GM20000 (cell line): ENCODE measurements at regions not wholly inside any gene's neighbourhood (a gene's known extent, or its start where the extent isn't known, plus 50 kb on each side); places are given as distances from the start of the nearest gene placed in this dataset.

ENCODE experiments used
- DNase-seq: peaks from one replicate; pipeline ENCODE4 v3.0.0; 2012; ENCODE audit warnings: low spot score
- TF ChIP-seq, protein P1 (sequence below): IDR thresholded peaks from 2 replicates; pipeline ENCODE4 v1.5.1; 2012; ENCODE audit warnings: mild to moderate bottlenecking, control low read depth; ENCODE audit errors: extremely low read depth, missing control alignments

DNA sequence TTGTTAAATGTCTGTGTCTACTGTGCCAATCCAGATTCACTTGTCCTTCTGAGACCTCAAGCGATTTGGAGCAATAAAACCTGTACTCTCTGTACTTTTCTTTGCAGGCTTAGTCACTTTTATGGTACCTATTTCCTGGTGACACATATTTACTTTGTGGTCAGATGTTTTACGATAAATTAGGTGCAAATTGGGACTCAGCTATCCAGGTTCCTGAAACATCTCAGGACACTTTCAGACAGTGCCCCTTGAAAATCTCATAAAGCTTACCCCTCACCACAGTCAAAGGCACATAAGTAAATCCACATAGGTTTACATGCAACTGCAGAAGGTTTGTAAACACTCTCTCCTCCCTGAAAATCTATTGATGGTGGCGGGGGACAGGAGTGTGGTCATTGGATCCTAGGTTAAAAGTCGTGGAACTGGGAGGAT is 438.8 kb downstream of the EFNB2 start:
- no peak for DNase-seq
- TF ChIP-seq, protein P1, sequence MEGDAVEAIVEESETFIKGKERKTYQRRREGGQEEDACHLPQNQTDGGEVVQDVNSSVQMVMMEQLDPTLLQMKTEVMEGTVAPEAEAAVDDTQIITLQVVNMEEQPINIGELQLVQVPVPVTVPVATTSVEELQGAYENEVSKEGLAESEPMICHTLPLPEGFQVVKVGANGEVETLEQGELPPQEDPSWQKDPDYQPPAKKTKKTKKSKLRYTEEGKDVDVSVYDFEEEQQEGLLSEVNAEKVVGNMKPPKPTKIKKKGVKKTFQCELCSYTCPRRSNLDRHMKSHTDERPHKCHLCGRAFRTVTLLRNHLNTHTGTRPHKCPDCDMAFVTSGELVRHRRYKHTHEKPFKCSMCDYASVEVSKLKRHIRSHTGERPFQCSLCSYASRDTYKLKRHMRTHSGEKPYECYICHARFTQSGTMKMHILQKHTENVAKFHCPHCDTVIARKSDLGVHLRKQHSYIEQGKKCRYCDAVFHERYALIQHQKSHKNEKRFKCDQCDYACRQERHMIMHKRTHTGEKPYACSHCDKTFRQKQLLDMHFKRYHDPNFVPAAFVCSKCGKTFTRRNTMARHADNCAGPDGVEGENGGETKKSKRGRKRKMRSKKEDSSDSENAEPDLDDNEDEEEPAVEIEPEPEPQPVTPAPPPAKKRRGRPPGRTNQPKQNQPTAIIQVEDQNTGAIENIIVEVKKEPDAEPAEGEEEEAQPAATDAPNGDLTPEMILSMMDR: no peak

DNA sequence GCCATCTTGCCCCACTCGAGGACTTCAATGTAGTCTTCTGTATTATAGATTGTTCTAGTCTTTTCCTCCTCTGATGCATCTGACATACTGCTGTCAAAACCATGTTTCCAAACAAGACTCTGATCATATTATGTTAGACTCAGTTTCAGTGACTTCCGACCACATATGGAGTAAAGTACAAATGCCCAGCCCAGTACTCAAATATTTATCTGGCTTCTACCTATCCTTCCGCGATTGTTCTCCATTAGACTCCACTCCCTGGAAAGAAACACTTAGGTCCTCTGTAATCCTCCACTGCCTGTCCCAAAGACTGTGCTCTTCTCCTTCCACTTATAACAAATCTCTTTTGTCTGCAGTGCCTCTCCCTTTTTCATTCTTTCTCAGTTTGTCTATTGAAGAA is 439.5 kb downstream of the EFNB2 start:
- TF ChIP-seq, protein P1: no peak
- no peak for DNase-seq

DNA sequence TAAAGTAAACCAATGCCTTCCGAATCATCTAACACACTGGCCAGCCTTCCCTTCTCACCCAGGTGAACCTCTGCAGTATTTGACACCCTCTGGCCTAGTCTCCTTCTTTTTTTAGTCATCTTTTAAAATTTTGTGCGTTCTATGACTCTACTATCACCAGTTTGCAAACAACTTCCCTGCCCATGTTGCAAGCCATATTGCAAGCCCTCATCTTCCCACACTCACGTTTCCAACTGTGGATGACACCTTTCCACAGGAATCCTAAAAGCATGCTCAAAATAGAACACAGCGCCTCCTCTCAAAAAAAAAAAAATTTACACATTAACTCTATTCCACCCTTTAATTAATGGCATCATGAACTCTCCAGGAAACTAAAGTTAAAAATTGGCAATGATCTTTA is 440.1 kb downstream of the EFNB2 start:
- DNase-seq: no peak
- TF ChIP-seq, protein P1: no peak

DNA sequence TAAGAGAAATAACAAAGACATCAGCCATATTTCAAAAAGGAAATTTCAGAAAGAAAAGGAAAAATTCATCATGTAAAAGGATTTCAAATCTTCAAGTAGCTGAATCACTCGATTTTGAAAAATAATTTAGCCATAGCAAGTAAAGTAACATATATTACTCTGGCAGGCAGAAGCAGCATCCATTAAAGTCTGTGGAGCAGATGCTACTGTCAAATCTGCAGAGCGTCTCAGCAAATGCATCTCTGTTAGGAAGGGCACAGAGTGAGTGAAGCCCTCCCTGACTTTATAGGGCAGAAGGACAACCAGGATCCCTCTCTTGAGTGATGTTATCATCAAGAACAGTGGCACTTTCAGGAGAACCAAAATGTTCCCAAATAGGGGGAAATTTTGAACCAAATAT is 445.5 kb downstream of the EFNB2 start:
- TF ChIP-seq, protein P1: no peak

DNA sequence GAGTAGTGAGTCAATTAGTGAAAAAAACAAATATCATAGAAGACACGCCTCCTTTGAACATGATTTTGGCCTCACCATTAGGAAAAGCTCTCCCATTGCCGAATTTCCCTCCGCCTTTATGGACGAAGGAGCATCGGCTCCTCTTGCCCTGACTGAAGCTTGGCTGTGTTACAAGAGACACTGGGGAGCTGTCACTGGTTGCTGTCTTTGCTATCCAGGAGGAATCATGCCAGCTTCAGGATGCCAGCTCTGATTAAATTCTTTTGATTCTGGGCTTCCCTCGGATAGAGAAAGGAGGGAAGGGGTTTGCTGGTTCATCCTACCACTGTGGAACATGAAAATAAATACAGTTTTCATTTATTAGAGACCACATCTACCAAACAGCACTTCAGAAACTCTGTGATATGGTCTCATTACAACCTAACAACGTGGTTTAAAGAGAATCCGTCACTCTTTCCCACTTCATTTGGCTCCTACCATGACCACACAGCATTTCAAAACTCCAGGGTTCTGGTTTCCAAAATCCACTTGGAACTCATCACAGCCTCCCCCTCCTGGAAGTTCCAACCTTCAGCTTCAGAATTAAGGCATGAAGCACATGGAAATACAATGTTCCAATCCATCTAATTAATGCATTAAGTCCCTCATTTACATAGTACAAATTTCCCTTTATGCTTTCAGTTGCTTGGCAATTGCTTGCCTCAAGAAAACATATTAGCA is 446.0 kb downstream of the EFNB2 start:
- no peak for DNase-seq

More for the DNA sequence above, 445.5 kb downstream of the EFNB2 start:
- DNase-seq: no peak

DNA sequence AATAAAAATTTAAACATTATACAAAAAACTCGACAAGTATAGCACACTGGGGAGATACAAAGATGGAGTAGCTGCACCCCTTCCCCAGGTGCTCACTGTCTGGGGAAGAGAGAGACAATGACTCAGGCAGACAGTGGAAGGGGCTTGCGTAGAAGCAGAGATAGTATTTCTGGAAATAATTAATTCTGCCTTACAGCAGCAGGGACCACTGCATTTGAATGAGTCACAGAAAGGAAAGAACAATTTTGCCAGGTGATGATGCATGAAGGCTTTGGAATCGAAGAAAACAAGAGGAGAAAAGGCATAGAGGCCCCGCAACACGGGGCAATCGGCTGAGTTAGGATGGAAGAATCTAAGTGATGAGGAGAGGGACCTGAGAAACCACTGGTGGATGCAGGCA is 447.4 kb downstream of the EFNB2 start:
- TF ChIP-seq, protein P1: no peak
- DNase-seq: no peak

More for the DNA sequence above, 446.0 kb downstream of the EFNB2 start:
- TF ChIP-seq, protein P1: no peak

DNA sequence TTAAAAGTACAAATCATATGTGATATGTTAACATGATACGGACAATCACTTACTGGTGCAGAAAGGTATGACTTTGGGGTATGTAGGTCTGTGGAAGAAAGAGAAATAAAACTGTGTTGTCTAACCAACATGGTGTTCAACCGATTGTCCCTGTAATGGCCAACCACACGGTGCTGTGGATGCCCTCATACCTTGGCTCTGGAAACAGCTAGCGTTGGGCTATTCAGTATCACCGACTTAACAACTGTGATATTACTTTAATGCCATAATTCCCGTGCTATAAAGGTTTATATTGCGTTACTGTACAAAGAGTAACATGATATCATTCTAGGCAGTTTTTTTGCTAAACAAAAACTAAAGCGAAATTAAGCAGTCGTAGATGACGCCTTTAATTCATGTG is 448.3 kb downstream of the EFNB2 start:
- TF ChIP-seq, protein P1: no peak
- no peak for DNase-seq
